HEK293T (cell line): ENCODE measurements at regions not wholly inside any gene's neighbourhood (a gene's known extent, or its start where the extent isn't known, plus 50 kb on each side); places are given as distances from the start of the nearest gene placed in this dataset.

Experiments used
- BHLHE40 ChIP-seq: fragments of 450-650 bp; IDR thresholded peaks from 2 replicates; pipeline ENCODE4 v1.6.1; 2016; ENCODE audit warnings: mild to moderate bottlenecking, moderate library complexity, borderline replicate concordance
- FOXA1 ChIP-seq: fragments of 450-650 bp; IDR thresholded peaks from 2 replicates; pipeline ENCODE4 v1.6.1; 2016; ENCODE audit warnings: mild to moderate bottlenecking
- SP1 ChIP-seq: fragments of 450-650 bp; IDR thresholded peaks from 2 replicates; pipeline ENCODE4 v1.6.1; 2017
- SUZ12 ChIP-seq: fragments of 450-650 bp; IDR thresholded peaks from 2 replicates; pipeline ENCODE4 v1.6.1; 2016; ENCODE audit warnings: mild to moderate bottlenecking

- TF ChIP-seq SP1, result no peak
- no peak for TF ChIP-seq FOXA1
- no peak for TF ChIP-seq SUZ12
- no peak for TF ChIP-seq BHLHE40
Measured at GRCh38 chr12:127358888-127359287, 908.1 kb upstream of the TMEM132C start.
